Endothelial cell (in vitro differentiated cells): ENCODE measurements at regions not wholly inside any gene's neighbourhood (a gene's known extent, or its start where the extent isn't known, plus 50 kb on each side); places are given as distances from the start of the nearest gene placed in this dataset.

Experiments
- DNase-seq: peaks from one replicate; pipeline ENCODE4 v3.0.0; 2021; ENCODE audit warnings: low spot score
- H3K27ac Mint-ChIP-seq: one replicate; pipeline ENCODE4 v1.8.0; 2021; ENCODE audit warnings: mixed read lengths, inconsistent platforms; ENCODE audit not compliant: unreplicated experiment
- H3K27me3 Mint-ChIP-seq: one replicate; pipeline ENCODE4 v1.8.0; 2021; ENCODE audit warnings: mild to moderate bottlenecking, moderate library complexity, mixed read lengths, inconsistent platforms; ENCODE audit not compliant: unreplicated experiment
- H3K36me3 Mint-ChIP-seq: one replicate; pipeline ENCODE4 v1.8.0; 2021; ENCODE audit warnings: mild to moderate bottlenecking, low read depth, mixed read lengths, inconsistent platforms; ENCODE audit not compliant: unreplicated experiment
- H3K4me1 Mint-ChIP-seq: one replicate; pipeline ENCODE4 v1.8.0; 2021; ENCODE audit warnings: mild to moderate bottlenecking, mixed read lengths, inconsistent platforms; ENCODE audit not compliant: unreplicated experiment
- H3K4me3 Mint-ChIP-seq: one replicate; pipeline ENCODE4 v1.8.0; 2021; ENCODE audit warnings: mild to moderate bottlenecking, mixed read lengths, inconsistent platforms; ENCODE audit not compliant: unreplicated experiment
- H3K9me3 Mint-ChIP-seq: one replicate; pipeline ENCODE4 v1.8.0; 2021; ENCODE audit warnings: mixed read lengths, inconsistent platforms; ENCODE audit not compliant: unreplicated experiment
- CTCF ChIP-seq: fragments of 200-600 bp; sonication (generic); IDR thresholded peaks from one replicate; pipeline ENCODE4 v1.5.0; 2021; ENCODE audit warnings: antibody characterized with exemption; ENCODE audit not compliant: unreplicated experiment

DNA sequence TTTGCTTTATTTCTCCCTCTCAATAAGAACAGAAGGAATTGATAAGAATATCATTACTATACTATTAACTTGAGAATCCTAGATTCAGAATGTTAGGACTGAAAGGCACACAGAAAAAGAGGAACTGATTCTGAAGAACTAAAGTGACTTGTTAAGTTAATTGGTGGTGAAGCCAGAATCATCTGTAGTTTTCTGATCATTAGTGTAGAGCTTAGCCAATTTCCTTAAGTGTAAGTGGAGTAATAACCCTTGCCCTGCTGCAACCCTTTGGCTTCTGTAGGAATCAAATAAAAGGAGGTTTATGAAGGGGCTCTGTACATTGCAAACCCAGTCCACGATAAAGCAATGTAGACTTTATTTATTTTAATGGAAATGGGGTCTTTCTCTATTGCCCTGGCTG lies 1186.0 kb downstream of the SORCS3 start:
- H3K27ac Mint-ChIP-seq, result no peak overlapping the region
- H3K4me1 Mint-ChIP-seq, result no peaks in the 10 kb centered on the region
- no peak for TF ChIP-seq CTCF
- no peaks in the 10 kb centered on the region for H3K9me3 Mint-ChIP-seq
- DNase-seq, result no peak
- no peak overlapping the region for H3K4me3 Mint-ChIP-seq
- no peaks in the 10 kb centered on the region for H3K27me3 Mint-ChIP-seq
- no peaks in the 10 kb centered on the region for H3K36me3 Mint-ChIP-seq

DNA sequence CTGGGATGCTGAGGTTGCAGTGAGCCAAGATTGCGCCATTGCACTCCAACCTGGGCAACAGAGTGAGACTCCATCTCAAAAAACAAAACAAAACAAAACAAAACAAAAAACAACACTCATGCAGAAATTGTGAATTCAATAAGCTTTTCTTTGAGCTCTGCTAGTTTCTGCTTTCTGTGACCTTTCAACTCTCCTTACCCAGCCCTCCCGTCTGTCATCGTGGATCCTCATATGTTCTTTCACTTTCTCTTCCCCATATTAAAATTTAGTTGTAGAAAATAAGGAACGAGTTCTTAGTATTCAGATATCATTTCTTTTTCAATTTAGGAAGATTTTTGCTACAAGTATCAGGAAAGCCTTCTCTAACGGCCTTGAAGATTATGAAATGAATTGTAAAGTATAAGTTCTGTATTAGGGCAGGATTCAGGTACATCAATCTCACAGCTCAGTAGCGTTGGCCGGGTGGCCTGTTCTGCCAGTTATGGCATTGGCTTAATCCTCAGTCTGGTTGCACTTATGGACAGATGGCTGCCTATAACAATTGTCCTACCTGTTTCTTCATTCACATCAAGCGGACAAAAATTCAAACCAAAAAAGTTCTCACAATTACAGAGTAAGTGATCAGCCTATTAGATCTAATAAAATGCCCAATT lies 1167.0 kb downstream of the SORCS3 start:
- H3K27ac Mint-ChIP-seq, result no peak overlapping the region
- no peak for TF ChIP-seq CTCF
- no peaks in the 10 kb centered on the region for H3K4me1 Mint-ChIP-seq
- no peak for DNase-seq
- H3K4me3 Mint-ChIP-seq, result no peak overlapping the region
- no peaks in the 10 kb centered on the region for H3K36me3 Mint-ChIP-seq
- no peaks in the 10 kb centered on the region for H3K9me3 Mint-ChIP-seq
- no peaks in the 10 kb centered on the region for H3K27me3 Mint-ChIP-seq

- H3K9me3 Mint-ChIP-seq, result no peaks in the 10 kb centered on the region
- H3K27me3 Mint-ChIP-seq, result no peaks in the 10 kb centered on the region
- H3K4me3 Mint-ChIP-seq, result no peak overlapping the region
- no peaks in the 10 kb centered on the region for H3K4me1 Mint-ChIP-seq
- H3K27ac Mint-ChIP-seq, result no peak overlapping the region
- H3K36me3 Mint-ChIP-seq, result no peaks in the 10 kb centered on the region
- DNase-seq, result no peak
- no peak for TF ChIP-seq CTCF
Observed at GRCh38 chr10:105803206-105803605, 1162.1 kb downstream of the SORCS3 start.

DNA sequence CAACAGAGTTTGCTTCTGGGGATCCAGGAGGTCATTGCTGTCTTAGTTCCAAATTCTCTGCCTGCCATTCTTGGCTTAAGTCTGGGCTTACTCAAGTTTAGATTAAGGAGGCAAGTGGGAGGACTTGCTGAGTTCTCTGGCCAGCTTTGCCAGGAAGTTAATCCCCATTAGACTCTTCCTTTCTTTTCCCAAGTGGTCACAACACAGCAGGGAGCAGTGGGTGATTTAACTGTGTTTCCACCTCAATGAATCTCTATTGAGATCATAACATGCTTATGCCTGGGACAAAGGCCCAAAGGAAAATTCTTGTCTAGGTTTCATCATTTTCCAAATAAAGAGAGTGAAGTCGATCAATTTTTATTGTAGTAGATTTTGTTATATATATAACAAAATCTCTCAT lies 1159.6 kb downstream of the SORCS3 start:
- Mint-ChIP-seq H3K27ac (no peak overlapping the region), H3K36me3 (no peaks in the 10 kb centered on the region), H3K4me3 (no peak overlapping the region), H3K27me3 (no peaks in the 10 kb centered on the region), H3K4me1 (no peaks in the 10 kb centered on the region), H3K9me3 (no peaks in the 10 kb centered on the region)
- DNase-seq, result no peak
- no peak for TF ChIP-seq CTCF

- DNase-seq, result no peak
- TF ChIP-seq CTCF, result no peak
- Mint-ChIP-seq H3K27me3 (no peaks in the 10 kb centered on the region), H3K4me3 (no peak overlapping the region), H3K36me3 (no peaks in the 10 kb centered on the region), H3K4me1 (no peaks in the 10 kb centered on the region), H3K9me3 (no peaks in the 10 kb centered on the region), H3K27ac (no peak overlapping the region)
Observed at GRCh38 chr10:105798328-105798889, 1157.3 kb downstream of the SORCS3 start.
